Lung (tissue), 11 donors: ENCODE measurements at regions not wholly inside any gene's neighbourhood (a gene's known extent, or its start where the extent isn't known, plus 50 kb on each side); places are given as distances from the start of the nearest gene placed in this dataset.

ENCODE experiments used
- ATAC-seq: fragments of 200-7000 bp; cut with Tn5 transposase; one replicate; pipeline ENCODE4 v1.9.1; 2020; ENCODE audit warnings: moderate number of reproducible peaks; ENCODE audit not compliant: insufficient read depth, low FRiP score
- DNase-seq, 3 donors: peaks; one replicate each; pipeline ENCODE4 v3.0.0-alpha.2; 2013 to 2017
- H3K27ac ChIP-seq, 2 donors: one replicate each; pipeline ENCODE4 v1.5.1; 2013; ENCODE audit warnings: mild to moderate bottlenecking in 2 of 2, moderate library complexity in 2 of 2, control low read depth in 1 of 2, inconsistent platforms in 1 of 2, low read depth in 1 of 2, low read length in 1 of 2
- H3K27me3 ChIP-seq, 3 donors: one replicate each; pipeline ENCODE4 v1.5.1; 2013; ENCODE audit warnings: low read length in 2 of 3; ENCODE audit not compliant: control insufficient read depth in 3 of 3, insufficient read depth in 3 of 3
- H3K36me3 ChIP-seq, 4 donors: one replicate each; pipeline ENCODE4 v1.5.1; 2013; ENCODE audit warnings: low read length in 4 of 4, mild to moderate bottlenecking in 1 of 4, moderate library complexity in 1 of 4; ENCODE audit not compliant: control insufficient read depth in 4 of 4, insufficient read depth in 4 of 4
- H3K4me1 ChIP-seq, 5 donors: one replicate each; pipeline ENCODE4 v1.5.1; 2013; ENCODE audit warnings: low read length in 5 of 5, mild to moderate bottlenecking in 2 of 5, moderate library complexity in 1 of 5; ENCODE audit not compliant: control insufficient read depth in 5 of 5, insufficient read depth in 5 of 5
- H3K4me3 ChIP-seq: one replicate; pipeline ENCODE4 v1.5.1; 2013; ENCODE audit warnings: mild to moderate bottlenecking, control low read depth, moderate library complexity
- H3K9ac ChIP-seq, 2 donors: one replicate each; pipeline ENCODE4 v1.5.1; 2013; ENCODE audit warnings: low read length in 2 of 2, control low read depth in 1 of 2; ENCODE audit not compliant: insufficient read depth in 1 of 2
- H3K9me3 ChIP-seq, 4 donors: one replicate each; pipeline ENCODE4 v1.5.1; 2013; ENCODE audit warnings: low read length in 3 of 4, mild to moderate bottlenecking in 1 of 4, moderate library complexity in 1 of 4; ENCODE audit not compliant: control insufficient read depth in 4 of 4, insufficient read depth in 3 of 4
- CTCF ChIP-seq: IDR thresholded peaks from 2 replicates; pipeline ENCODE4 v1.5.1; 2012; ENCODE audit warnings: mild to moderate bottlenecking; ENCODE audit errors: control extremely low read depth, extremely low read depth
- WGBS, 2 donors: extraction: QIAGEN DNeasy Blood & Tissue Kit; methylation state at CpG; one replicate each; pipeline ENCODE4 v1.1.7; 2013; 5-methylcytosine and 5-hydroxymethylcytosine counted together
- donor health status: control.
- donor health status: control.
- donor health status: Bipolar disorder and iron deficiency.
- donor health status: healthy.
- donor health status: DM: yes; HTN: yes; CAD: no.

- H3K36me3 ChIP-seq, result peaks cover 0 to 1% (median 0%) of the 10 kb centered on the region in 4 donors
- H3K27me3 ChIP-seq, result no peaks in the 10 kb centered on the region
- WGBS, 2 donors, result 81 to 84% methylated on average over 2 of the region's 2 CpGs
- H3K4me3 ChIP-seq, result no peak overlapping the region
- ATAC-seq, result no peak
- H3K9me3 ChIP-seq, result no peaks in the 10 kb centered on the region
- H3K4me1 ChIP-seq, result peaks cover 7 to 39% (median 22%) of the 10 kb centered on the region in 5 donors
- H3K27ac ChIP-seq, result no peak overlapping the region
- no peak for TF ChIP-seq CTCF
- no peak for DNase-seq
- H3K9ac ChIP-seq, result no peak overlapping the region
Measured at GRCh38 chr3:124560666-124561215, 169.5 kb upstream of the UMPS start.

GRCh38 chr3:124562769-124563168, 167.5 kb upstream of the UMPS start:
- Histone ChIP-seq H3K4me3 (no peak overlapping the region), H3K36me3 (peaks cover 0 to 1% (median 0%) of the 10 kb centered on the region in 4 donors), H3K27me3 (no peaks in the 10 kb centered on the region), H3K4me1 (peaks cover 2 to 30% (median 15%) of the 10 kb centered on the region in 5 donors), H3K27ac (no peak overlapping the region), H3K9ac (no peak overlapping the region), H3K9me3 (no peaks in the 10 kb centered on the region)
- no peak for DNase-seq
- no peak for ATAC-seq
- 95 to 96% methylated on average over 14 of the region's 14 CpGs for WGBS, 2 donors
- no peak for TF ChIP-seq CTCF

- Histone ChIP-seq H3K27ac (no peak overlapping the region), H3K4me1 (peaks cover 2 to 24% (median 13%) of the 10 kb centered on the region in 5 donors), H3K9ac (no peak overlapping the region), H3K27me3 (no peaks in the 10 kb centered on the region), H3K9me3 (no peaks in the 10 kb centered on the region), H3K36me3 (peaks cover 0 to 1% (median 0%) of the 10 kb centered on the region in 4 donors), H3K4me3 (no peak overlapping the region)
- 78 to 89% methylated on average over 3 of the region's 3 CpGs for WGBS, 2 donors
- no peak for DNase-seq
- ATAC-seq, result no peak
- no peak for TF ChIP-seq CTCF
Measured at GRCh38 chr3:124563376-124563775, 166.9 kb upstream of the UMPS start.

- no peaks in the 10 kb centered on the region for H3K9me3 ChIP-seq
- H3K27me3 ChIP-seq, result no peaks in the 10 kb centered on the region
- peak; percentile 76 for TF ChIP-seq CTCF
- WGBS, 2 donors, result 18 to 22% methylated on average over 5 of the region's 5 CpGs
- DNase-seq (peak; percentile 82 to 90 (median 89)), ATAC-seq (peak; percentile 73)
- H3K4me3 ChIP-seq, result no peak overlapping the region
- peaks cover 0 to 4% (median 0%) of the 10 kb centered on the region in 4 donors for H3K36me3 ChIP-seq
- no peak overlapping the region for H3K27ac ChIP-seq
- H3K4me1 ChIP-seq, result peaks cover 0 to 17% (median 3%) of the 10 kb centered on the region in 5 donors
- H3K9ac ChIP-seq, result peak overlapping the region in 1 of 2 donors; percentile 54
Measured at GRCh38 chr3:124565013-124565412, 165.2 kb upstream of the UMPS start.
